ENCODE measurements at regions not wholly inside any gene's neighbourhood (a gene's known extent, or its start where the extent isn't known, plus 50 kb on each side); places are given as distances from the start of the nearest gene placed in this dataset.

- no peak for TF ChIP-seq CTCF (IDR thresholded peaks at IDR 0.05)
- TF ChIP-seq POLR2AphosphoS5 (IDR thresholded peaks at IDR 0.05): no peak
- no peak for TF ChIP-seq POLR2A (IDR thresholded peaks at IDR 0.05; ENCODE audit: low read depth)
Observed at GRCh38 chr4:65071564-65071963, 598.7 kb downstream of the EPHA5 start.
